Prostate gland (tissue), 2 donors: ENCODE measurements at regions not wholly inside any gene's neighbourhood (a gene's known extent, or its start where the extent isn't known, plus 50 kb on each side); places are given as distances from the start of the nearest gene placed in this dataset.

Source experiments
- DNase-seq: peaks from one replicate; pipeline ENCODE4 v3.0.0-alpha.2; 2019; ENCODE audit warnings: low spot score
- H3K27ac ChIP-seq, 2 donors: fragments of 200-600 bp; sonication (generic); 2 replicates each; pipeline ENCODE4 v1.5.1; 2017 to 2019
- H3K27me3 ChIP-seq: fragments of 200-600 bp; sonication (generic); replicated peaks from 2 replicates; pipeline ENCODE4 v1.5.1; 2019; ENCODE audit not compliant: insufficient read depth
- H3K36me3 ChIP-seq, 2 donors: fragments of 200-600 bp; sonication (generic); 1 replicate in 1 of 2; 2 replicates in 1 of 2; pipeline versions ENCODE4 v1.5.1 to v1.8.1; 2017 to 2019
- H3K4me1 ChIP-seq: fragments of 200-600 bp; sonication (generic); replicated peaks from 2 replicates; pipeline ENCODE4 v1.5.1; 2019
- H3K4me3 ChIP-seq, 2 donors: fragments of 200-600 bp; sonication (generic); 2 replicates each; pipeline ENCODE4 v1.5.1; 2017 to 2019
- H3K9me3 ChIP-seq: fragments of 200-600 bp; sonication (generic); 2 replicates; pipeline ENCODE4 v1.5.1; 2017
- CTCF ChIP-seq, 4 experiments: fragments of 200-600 bp in 2 of 4; fragments of 450-650 bp in 2 of 4; sonication (generic) in 2 of 4; IDR thresholded peaks; 1 replicate in 3 of 4; 2 replicates in 1 of 4; pipeline ENCODE4 v1.5.1; 2016 to 2019; ENCODE audit warnings: antibody characterized with exemption in 4 of 4, mild to moderate bottlenecking in 2 of 4, moderate library complexity in 2 of 4
- POLR2A ChIP-seq: fragments of 450-650 bp; IDR thresholded peaks from one replicate; pipeline ENCODE4 v1.6.1; 2016; ENCODE audit warnings: antibody characterized with exemption, mild to moderate bottlenecking
- POLR2AphosphoS5 ChIP-seq: sonication (generic); formaldehyde crosslinking; IDR thresholded peaks from one replicate; pipeline ENCODE4 v1.6.1; 2017; ENCODE audit warnings: antibody characterized with exemption
- WGBS: methylation state at CpG from one replicate; pipeline ENCODE4 v1.1.5; 2018; 5-methylcytosine and 5-hydroxymethylcytosine counted together
- intact Hi-C: fragments of 100-400 bp; cut with DNase I; formaldehyde crosslinking; loops from one replicate; pipeline ENCODE4 v1.14.2; 2022

GRCh38 chr12:90859591-90859990 is 95.4 kb downstream of the CCER1 start:
- Histone ChIP-seq H3K27me3 (no peaks in the 10 kb centered on the region), H3K27ac (no peak overlapping the region), H3K4me1 (no peaks in the 10 kb centered on the region), H3K36me3 (no peaks in the 10 kb centered on the region), H3K9me3 (no peaks in the 10 kb centered on the region), H3K4me3 (no peak overlapping the region)
- no peak for DNase-seq
- intact Hi-C loops = loop anchor here (10.0 kb wide), 1 partner anchor 1315 kb away; no protein-coding TSS in a partner anchor
- TF ChIP-seq POLR2AphosphoS5 = no peak
- no peak for TF ChIP-seq CTCF (IDR thresholded peaks at IDR 0.05)
- no peak for TF ChIP-seq POLR2A

GRCh38 chr12:90858252-90858651 is 96.7 kb downstream of the CCER1 start:
- H3K27ac ChIP-seq = no peak overlapping the region
- H3K9me3 ChIP-seq = no peaks in the 10 kb centered on the region
- WGBS = 17% methylated on average over 2 of the region's 2 CpGs
- TF ChIP-seq CTCF (IDR thresholded peaks at IDR 0.05) = no peak
- peak; percentile 17 for TF ChIP-seq POLR2AphosphoS5
- peak; percentile 26 for DNase-seq
- no peak overlapping the region for H3K4me3 ChIP-seq
- no peaks in the 10 kb centered on the region for H3K27me3 ChIP-seq
- intact Hi-C loops = loop anchor here (10.0 kb wide), 1 partner anchor 1313 kb away; no protein-coding TSS in a partner anchor
- H3K36me3 ChIP-seq = no peaks in the 10 kb centered on the region
- H3K4me1 ChIP-seq = no peaks in the 10 kb centered on the region

GRCh38 chr12:90855534-90855933 is 99.4 kb downstream of the CCER1 start:
- Histone ChIP-seq H3K36me3 (no peaks in the 10 kb centered on the region), H3K9me3 (no peaks in the 10 kb centered on the region), H3K4me3 (no peak overlapping the region), H3K27ac (no peak overlapping the region), H3K4me1 (no peaks in the 10 kb centered on the region), H3K27me3 (no peaks in the 10 kb centered on the region)
- TF ChIP-seq POLR2AphosphoS5 (no peak), CTCF (IDR thresholded peaks at IDR 0.05) (no peak), POLR2A (no peak)
- WGBS = 73% methylated on average over 1 of the region's 1 CpG
- intact Hi-C loops = loop anchor here (10.0 kb wide), 1 partner anchor 1311 kb away; no protein-coding TSS in a partner anchor
- DNase-seq = no peak

GRCh38 chr12:90854136-90854689 is 100.8 kb downstream of the CCER1 start:
- Histone ChIP-seq H3K9me3 (no peaks in the 10 kb centered on the region), H3K4me1 (no peaks in the 10 kb centered on the region), H3K36me3 (no peaks in the 10 kb centered on the region), H3K27me3 (no peaks in the 10 kb centered on the region), H3K27ac (no peak overlapping the region), H3K4me3 (no peak overlapping the region)
- DNase-seq = peak; percentile 19
- no peak for TF ChIP-seq POLR2AphosphoS5
- peak; percentile 40 to 65 (median 62) for TF ChIP-seq CTCF (IDR thresholded peaks at IDR 0.05)
- no peak for TF ChIP-seq POLR2A
- intact Hi-C loops = loop anchor here (10.0 kb wide), 1 partner anchor 1309 kb away; no protein-coding TSS in a partner anchor
- 30% methylated on average over 8 of the region's 8 CpGs for WGBS
